COLO829 (cell line): ENCODE measurements at regions not wholly inside any gene's neighbourhood (a gene's known extent, or its start where the extent isn't known, plus 50 kb on each side); places are given as distances from the start of the nearest gene placed in this dataset.
"Not testable (repeated sequence)": the region's sequence is repeated elsewhere in the genome, so short reads cannot be mapped to it uniquely, and the experiment has no call there.

ENCODE experiments used
- DNase-seq: peaks from one replicate; pipeline ENCODE4 v3.0.0; 2012; ENCODE audit warnings: low spot score

GRCh38 chr7:145919712-145920111 is 196.9 kb upstream of the CNTNAP2 start:
- no peak for DNase-seq

GRCh38 chr7:145916776-145917175 is 199.8 kb upstream of the CNTNAP2 start:
- no peak for DNase-seq

DNA sequence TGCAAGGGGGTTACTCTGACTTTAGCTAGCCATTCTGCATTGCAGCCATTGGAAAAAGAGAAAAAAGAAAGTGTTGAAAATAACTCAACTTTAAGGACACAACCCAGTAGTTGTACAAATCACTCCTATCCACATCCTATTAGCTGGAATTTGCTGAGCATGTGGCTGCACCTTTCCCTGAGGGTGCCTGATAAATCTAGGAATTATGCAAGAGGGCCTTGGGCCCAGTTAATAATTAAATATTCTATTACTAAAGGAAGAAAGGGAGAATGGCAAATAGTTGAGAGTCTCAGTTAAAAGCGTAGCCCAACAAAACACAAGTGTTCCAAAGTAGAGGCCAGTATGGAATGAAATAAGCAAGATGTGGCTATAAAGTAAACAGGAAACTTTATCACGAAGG is 200.9 kb upstream of the CNTNAP2 start:
- DNase-seq = no peak

GRCh38 chr7:145909991-145910513 is 206.5 kb upstream of the CNTNAP2 start:
- DNase-seq = peak; percentile 41

GRCh38 chr7:145903658-145904057 is 212.9 kb upstream of the CNTNAP2 start:
- DNase-seq = no peak

DNA sequence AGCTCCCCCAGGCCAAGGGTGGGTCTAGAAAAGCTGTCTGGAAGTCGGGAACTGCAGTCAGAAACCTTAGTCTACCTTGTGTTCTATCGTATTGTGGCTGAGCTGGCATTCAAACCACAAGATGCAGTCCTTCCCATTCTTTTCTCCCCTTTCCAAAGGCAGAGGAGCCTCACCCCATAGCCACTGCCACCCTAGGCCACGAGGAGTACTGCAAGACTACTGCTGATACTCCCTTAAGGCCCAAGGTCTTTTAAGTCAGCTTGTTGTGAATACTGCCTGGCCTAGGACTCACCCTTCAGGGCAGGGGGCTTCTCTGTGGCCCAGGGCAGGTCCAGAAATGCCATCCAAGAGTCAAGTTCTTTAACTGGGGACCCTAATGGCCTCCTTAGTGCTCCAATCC is 214.5 kb upstream of the CNTNAP2 start:
- no peak for DNase-seq

GRCh38 chr7:145899938-145900337 is 216.7 kb upstream of the CNTNAP2 start:
- DNase-seq = no peak

- DNase-seq = no peak
These were observed 222.6 kb upstream of the CNTNAP2 start for GRCh38 chr7:145893925-145894535.

- DNase-seq = no peak
These were observed 231.7 kb upstream of the CNTNAP2 start for GRCh38 chr7:145884716-145885514.

GRCh38 chr7:145876376-145876775 is 240.2 kb upstream of the CNTNAP2 start:
- no peak for DNase-seq

GRCh38 chr7:145875267-145875666 is 241.3 kb upstream of the CNTNAP2 start:
- DNase-seq = no peak

- DNase-seq = no peak
These were observed 247.7 kb upstream of the CNTNAP2 start for GRCh38 chr7:145868935-145869334.

- no peak for DNase-seq
These were observed 254.4 kb upstream of the CNTNAP2 start for GRCh38 chr7:145862212-145862611.

DNA sequence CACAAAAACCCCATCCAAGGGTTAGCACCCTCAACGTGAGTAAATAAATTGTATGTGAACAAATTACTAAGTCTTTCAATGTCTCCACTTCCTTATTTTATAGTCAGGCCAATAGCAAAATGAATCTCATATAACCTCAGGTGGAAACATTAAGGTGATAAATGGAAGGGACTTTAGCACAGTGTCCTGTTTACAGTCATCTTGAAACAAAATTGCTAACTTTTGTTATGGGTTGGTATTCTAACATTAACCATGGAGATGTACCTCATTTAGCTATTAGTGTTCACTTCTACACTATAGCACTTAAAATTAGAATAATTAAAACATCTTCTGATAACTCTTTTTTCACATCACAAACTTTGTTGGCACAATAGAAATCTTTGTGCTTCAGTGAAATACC is 255.8 kb upstream of the CNTNAP2 start:
- DNase-seq = no peak

DNA sequence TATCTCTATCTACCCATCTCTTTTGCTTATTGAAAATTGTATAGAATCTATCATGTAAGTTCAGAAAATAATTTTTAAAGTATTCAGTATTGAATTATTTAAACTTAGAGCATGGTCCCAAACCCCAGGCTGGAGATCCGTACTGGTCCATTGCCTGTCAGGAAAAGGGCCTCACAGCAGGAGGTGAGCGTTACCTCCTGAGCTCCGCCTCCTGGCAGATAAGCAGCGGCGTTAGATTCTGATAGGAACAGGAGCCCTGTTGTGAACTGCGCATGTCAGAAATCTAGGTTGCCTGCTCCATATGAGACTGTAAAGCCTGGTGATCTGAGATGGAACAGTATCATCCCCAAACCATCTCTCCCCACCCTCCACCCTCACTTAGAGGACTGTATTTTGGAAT is 266.0 kb upstream of the CNTNAP2 start:
- no peak for DNase-seq

- peak; percentile 2 for DNase-seq
These were observed 267.9 kb upstream of the CNTNAP2 start for GRCh38 chr7:145848691-145849090.

DNA sequence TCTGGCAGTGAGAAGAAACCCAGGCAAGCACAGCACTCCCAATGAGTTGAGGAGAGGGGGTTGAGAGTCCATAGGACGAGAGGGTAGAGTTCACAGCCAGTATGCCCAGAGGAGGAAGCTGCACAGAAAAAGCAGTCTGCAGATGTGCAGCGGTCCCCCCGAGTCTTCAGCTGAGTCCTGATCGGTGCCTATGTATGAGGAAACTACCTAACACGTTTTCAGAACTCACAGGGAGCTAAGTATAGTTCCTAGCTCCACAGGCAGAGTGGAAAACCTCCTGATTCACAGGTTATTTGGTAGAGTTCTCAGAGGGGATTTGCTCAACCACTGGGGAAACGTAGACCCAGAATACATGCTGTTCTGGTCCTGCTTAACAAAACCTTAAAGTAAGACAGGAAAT is 271.3 kb upstream of the CNTNAP2 start:
- no peak for DNase-seq

DNA sequence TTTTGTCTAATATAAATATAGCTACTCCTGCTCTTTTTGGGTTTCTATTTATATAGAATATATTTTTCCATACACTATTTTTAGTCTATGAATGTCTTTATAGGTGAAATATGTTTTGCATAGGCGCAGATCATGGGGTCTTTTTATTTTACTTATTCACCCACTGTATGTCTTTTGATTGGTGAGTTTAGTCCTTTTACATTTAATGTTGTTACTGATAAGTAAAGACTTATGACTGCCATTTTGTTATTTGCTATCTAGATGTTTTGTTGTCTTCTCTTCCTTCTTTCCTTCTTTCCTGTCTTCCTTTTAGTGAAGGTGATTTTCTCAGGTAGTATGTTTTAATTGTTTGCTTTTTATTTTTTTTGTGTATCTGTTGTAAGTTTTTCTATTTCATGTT is 276.8 kb upstream of the CNTNAP2 start:
- no peak for DNase-seq

- DNase-seq = no peak
These were observed 284.9 kb upstream of the CNTNAP2 start for GRCh38 chr7:145831616-145832206.

DNA sequence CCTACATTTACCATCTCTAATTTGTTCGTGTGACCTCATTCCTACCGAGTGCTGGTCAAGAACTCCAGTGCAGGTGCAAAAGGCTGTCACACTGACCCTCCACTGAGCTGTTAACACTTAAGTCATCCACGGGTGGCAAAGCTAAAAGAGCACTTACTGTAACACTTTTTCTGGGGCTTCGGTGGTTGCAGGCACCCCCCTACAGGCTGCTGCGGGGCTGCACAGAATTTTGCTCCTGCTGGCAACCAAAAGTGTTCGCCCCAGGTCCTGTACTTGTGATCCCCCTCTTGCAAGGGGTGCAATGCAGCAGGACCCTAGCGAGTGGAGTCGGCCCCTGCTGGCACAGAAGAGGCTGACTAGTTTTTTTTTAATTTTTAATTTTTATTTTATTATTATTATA is 298.9 kb upstream of the CNTNAP2 start:
- DNase-seq = no peak

GRCh38 chr7:145812218-145812617 is 304.4 kb upstream of the CNTNAP2 start:
- no peak for DNase-seq

GRCh38 chr7:145805496-145805895 is 311.1 kb upstream of the CNTNAP2 start:
- not testable (repeated sequence) for DNase-seq

DNA sequence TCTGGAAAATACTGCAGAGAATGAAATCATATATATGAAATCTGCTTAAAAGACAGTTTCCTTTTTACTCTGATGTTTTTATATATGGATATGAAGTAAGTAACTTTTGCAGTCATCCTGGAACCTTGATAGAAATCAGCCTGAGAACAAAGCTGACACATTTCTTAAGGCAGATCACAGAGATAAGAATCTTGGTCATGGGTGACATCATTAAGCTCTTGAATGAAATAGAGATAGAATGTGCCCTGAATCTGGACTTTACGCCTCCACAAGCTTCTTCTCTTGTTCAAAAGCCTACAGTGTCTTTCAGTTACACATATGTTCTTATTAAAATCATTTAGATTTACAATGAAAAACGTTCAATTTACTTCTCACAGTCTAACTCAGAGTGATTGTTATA is 319.1 kb upstream of the CNTNAP2 start:
- no peak for DNase-seq
